ENCODE measurements at regions not wholly inside any gene's neighbourhood (a gene's known extent, or its start where the extent isn't known, plus 50 kb on each side); places are given as distances from the start of the nearest gene placed in this dataset.

DNA sequence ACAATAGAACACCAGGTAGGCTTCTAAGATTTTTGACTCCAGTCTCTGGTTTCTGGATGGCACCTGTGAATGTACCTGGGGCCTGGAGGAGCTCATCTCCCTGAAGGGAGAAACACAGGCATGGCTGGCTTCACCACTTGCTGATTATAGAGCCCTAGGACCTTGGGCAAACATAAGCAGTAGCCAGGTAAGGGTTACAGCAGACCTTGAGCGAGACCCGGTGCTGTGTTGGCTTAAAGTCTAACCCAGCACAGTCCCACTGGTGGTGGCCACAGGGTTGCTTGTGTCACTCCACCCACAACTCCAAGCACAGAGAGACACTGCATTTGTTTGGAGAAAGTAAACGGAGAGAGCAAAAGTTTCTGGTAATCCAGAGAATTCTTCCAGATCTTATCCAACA, 104.7 kb upstream of the SPOPL start:
- TF ChIP-seq, protein P1, sequence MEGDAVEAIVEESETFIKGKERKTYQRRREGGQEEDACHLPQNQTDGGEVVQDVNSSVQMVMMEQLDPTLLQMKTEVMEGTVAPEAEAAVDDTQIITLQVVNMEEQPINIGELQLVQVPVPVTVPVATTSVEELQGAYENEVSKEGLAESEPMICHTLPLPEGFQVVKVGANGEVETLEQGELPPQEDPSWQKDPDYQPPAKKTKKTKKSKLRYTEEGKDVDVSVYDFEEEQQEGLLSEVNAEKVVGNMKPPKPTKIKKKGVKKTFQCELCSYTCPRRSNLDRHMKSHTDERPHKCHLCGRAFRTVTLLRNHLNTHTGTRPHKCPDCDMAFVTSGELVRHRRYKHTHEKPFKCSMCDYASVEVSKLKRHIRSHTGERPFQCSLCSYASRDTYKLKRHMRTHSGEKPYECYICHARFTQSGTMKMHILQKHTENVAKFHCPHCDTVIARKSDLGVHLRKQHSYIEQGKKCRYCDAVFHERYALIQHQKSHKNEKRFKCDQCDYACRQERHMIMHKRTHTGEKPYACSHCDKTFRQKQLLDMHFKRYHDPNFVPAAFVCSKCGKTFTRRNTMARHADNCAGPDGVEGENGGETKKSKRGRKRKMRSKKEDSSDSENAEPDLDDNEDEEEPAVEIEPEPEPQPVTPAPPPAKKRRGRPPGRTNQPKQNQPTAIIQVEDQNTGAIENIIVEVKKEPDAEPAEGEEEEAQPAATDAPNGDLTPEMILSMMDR (IDR thresholded peaks at IDR 0.05), result no peak
- TF ChIP-seq POLR2AphosphoS5 (IDR thresholded peaks at IDR 0.05) (no peak), POLR2A (IDR thresholded peaks at IDR 0.05) (no peak)
